GM18508 (cell line): ENCODE measurements at regions not wholly inside any gene's neighbourhood (a gene's known extent, or its start where the extent isn't known, plus 50 kb on each side); places are given as distances from the start of the nearest gene placed in this dataset.

Experiments
- ATAC-seq: cut with Tn5 transposase; IDR thresholded peaks from one replicate; pipeline ENCODE4 v1.9.1; 2021; ENCODE audit warnings: moderate number of reproducible peaks; ENCODE audit not compliant: insufficient read depth, unreplicated experiment

- ATAC-seq = no peak
Observed at GRCh38 chr2:121160366-121160765, 124.6 kb downstream of the TFCP2L1 start.

- ATAC-seq = no peak
Observed at GRCh38 chr2:121161272-121161671, 123.7 kb downstream of the TFCP2L1 start.

GRCh38 chr2:121162893-121163292, 122.1 kb downstream of the TFCP2L1 start:
- ATAC-seq = no peak

GRCh38 chr2:121164042-121164441, 121.0 kb downstream of the TFCP2L1 start:
- ATAC-seq = no peak

GRCh38 chr2:121165038-121165542, 119.9 kb downstream of the TFCP2L1 start:
- ATAC-seq = no peak
